ENCODE measurements at regions not wholly inside any gene's neighbourhood (a gene's known extent, or its start where the extent isn't known, plus 50 kb on each side); places are given as distances from the start of the nearest gene placed in this dataset.

- TF ChIP-seq, protein P1, sequence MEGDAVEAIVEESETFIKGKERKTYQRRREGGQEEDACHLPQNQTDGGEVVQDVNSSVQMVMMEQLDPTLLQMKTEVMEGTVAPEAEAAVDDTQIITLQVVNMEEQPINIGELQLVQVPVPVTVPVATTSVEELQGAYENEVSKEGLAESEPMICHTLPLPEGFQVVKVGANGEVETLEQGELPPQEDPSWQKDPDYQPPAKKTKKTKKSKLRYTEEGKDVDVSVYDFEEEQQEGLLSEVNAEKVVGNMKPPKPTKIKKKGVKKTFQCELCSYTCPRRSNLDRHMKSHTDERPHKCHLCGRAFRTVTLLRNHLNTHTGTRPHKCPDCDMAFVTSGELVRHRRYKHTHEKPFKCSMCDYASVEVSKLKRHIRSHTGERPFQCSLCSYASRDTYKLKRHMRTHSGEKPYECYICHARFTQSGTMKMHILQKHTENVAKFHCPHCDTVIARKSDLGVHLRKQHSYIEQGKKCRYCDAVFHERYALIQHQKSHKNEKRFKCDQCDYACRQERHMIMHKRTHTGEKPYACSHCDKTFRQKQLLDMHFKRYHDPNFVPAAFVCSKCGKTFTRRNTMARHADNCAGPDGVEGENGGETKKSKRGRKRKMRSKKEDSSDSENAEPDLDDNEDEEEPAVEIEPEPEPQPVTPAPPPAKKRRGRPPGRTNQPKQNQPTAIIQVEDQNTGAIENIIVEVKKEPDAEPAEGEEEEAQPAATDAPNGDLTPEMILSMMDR (IDR thresholded peaks at IDR 0.05; ENCODE audit: borderline replicate concordance, extremely low read depth, low read length, poor library complexity, severe bottlenecking), result no peak
- no peak for TF ChIP-seq EZH2 (IDR thresholded peaks at IDR 0.05; ENCODE audit: borderline replicate concordance, low read depth, low read length, severe bottlenecking)
Measured at GRCh38 chr18:47725656-47726055, 204.8 kb downstream of the SMAD2 start.

Data from DND-41 (cell line).